ENCODE measurements at regions not wholly inside any gene's neighbourhood (a gene's known extent, or its start where the extent isn't known, plus 50 kb on each side); places are given as distances from the start of the nearest gene placed in this dataset.

DNA sequence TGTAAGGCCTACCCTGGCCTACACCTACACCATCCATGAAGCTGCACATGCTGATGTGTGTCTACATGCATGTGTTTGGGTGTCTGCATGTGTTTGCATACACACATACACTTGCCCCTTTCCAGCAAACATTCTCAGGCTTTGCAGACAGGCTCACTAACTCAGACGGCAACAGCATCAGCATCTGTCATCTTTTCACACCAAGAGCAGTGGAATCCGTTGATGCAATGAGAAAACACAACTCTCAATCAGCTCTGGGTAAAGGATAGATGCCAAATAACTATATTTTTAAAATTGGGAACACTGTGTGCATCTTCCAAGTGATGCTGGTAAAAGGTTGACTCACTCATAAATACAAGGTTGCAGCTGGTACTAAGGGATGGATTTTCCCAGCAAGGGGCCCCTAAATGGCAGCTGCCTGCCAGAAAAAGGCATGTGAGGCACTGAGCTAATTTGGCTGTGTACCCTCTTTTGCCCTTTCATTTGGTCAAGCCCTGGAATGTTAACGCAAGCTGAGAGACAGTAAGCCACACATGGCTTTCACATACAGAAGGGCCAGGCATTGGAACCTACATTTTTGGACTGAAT is 296.3 kb upstream of the NPSR1 start:
- Mint-ChIP-seq H3K27me3 (ENCODE audit: low read depth) (peaks cover 35% of the 10 kb centered on the region), H3K4me1 (peaks cover 11 to 22% of the 10 kb centered on the region in 2 experiments), H3K4me3 (no peak overlapping the region), H3K36me3 (ENCODE audit: insufficient read depth in 1 of 3, low read depth in 3 of 3) (no peaks in the 10 kb centered on the region; a peak in 1 of 7 replicates), H3K9me3 (no peaks in the 10 kb centered on the region; a peak in 1 of 5 replicates), H3K27ac (no peak overlapping the region)
- no peak overlapping the region for H2BK120ac ChIP-seq (ENCODE audit: low read depth, low read length, poor library complexity, severe bottlenecking)
- no peak overlapping the region for H3K4me2 ChIP-seq (ENCODE audit: insufficient read depth, insufficient read length, low read length)
- no peak overlapping the region for H2BK20ac ChIP-seq (ENCODE audit: low read depth, low read length, poor library complexity, severe bottlenecking)
- H3K23ac ChIP-seq (ENCODE audit: insufficient read length, low read depth, low read length), result no peak overlapping the region
- H3K14ac ChIP-seq (ENCODE audit: insufficient read depth, low read length), result no peak overlapping the region
- no peaks in the 10 kb centered on the region for H4K20me1 ChIP-seq (ENCODE audit: control insufficient read depth, insufficient read depth, insufficient read length)
- no peak for DNase-seq
- H3K4ac ChIP-seq (ENCODE audit: low read depth, low read length), result no peak overlapping the region
- no peaks in the 10 kb centered on the region for H3K23me2 ChIP-seq (ENCODE audit: insufficient read length, low read depth, low read length, poor library complexity, severe bottlenecking)
- no peak overlapping the region for H3K27ac ChIP-seq (ENCODE audit: insufficient read length, low read depth, low read length)
- no peak overlapping the region for H2AK5ac ChIP-seq (ENCODE audit: insufficient read length, low read length)
- H4K5ac ChIP-seq (ENCODE audit: insufficient read length, low read depth, low read length), result no peak overlapping the region
- H3K9me3 ChIP-seq (ENCODE audit: control insufficient read depth, low read depth, low read length), result no peaks in the 10 kb centered on the region
- no peak overlapping the region for H2BK15ac ChIP-seq (ENCODE audit: low read depth, low read length)
- no peak overlapping the region for H2BK12ac ChIP-seq (ENCODE audit: insufficient read length, low read depth, low read length)
- no peak overlapping the region for H3K18ac ChIP-seq (ENCODE audit: insufficient read length, low read depth, low read length)
- no peak overlapping the region for H3T11ph ChIP-seq (ENCODE audit: low read length)
- no CpG with 5 or more reads among the region's 3 CpGs for WGBS (ENCODE audit: extremely low coverage, insufficient read length, low lambda C conversion rate)
- no peak overlapping the region for H2AFZ ChIP-seq (ENCODE audit: low read length)
- no peaks in the 10 kb centered on the region for H3K79me1 ChIP-seq (ENCODE audit: insufficient read depth, low read depth, low read length, poor library complexity, severe bottlenecking)
- H3K27me3 ChIP-seq (ENCODE audit: insufficient read depth, low read length), result peaks cover 22% of the 10 kb centered on the region; the same call in 1 of the 2 replicates
- H3K9ac ChIP-seq (ENCODE audit: extremely low read depth, insufficient read length, low read length), result no peak overlapping the region
- no peak overlapping the region for H4K91ac ChIP-seq (ENCODE audit: insufficient read length, low read depth, low read length)
- TF ChIP-seq, protein P1, sequence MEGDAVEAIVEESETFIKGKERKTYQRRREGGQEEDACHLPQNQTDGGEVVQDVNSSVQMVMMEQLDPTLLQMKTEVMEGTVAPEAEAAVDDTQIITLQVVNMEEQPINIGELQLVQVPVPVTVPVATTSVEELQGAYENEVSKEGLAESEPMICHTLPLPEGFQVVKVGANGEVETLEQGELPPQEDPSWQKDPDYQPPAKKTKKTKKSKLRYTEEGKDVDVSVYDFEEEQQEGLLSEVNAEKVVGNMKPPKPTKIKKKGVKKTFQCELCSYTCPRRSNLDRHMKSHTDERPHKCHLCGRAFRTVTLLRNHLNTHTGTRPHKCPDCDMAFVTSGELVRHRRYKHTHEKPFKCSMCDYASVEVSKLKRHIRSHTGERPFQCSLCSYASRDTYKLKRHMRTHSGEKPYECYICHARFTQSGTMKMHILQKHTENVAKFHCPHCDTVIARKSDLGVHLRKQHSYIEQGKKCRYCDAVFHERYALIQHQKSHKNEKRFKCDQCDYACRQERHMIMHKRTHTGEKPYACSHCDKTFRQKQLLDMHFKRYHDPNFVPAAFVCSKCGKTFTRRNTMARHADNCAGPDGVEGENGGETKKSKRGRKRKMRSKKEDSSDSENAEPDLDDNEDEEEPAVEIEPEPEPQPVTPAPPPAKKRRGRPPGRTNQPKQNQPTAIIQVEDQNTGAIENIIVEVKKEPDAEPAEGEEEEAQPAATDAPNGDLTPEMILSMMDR (conservative IDR thresholded peaks at IDR 0.05), result no peak
- H3K56ac ChIP-seq (ENCODE audit: insufficient read length, low read depth, low read length), result no peak overlapping the region
- no peak overlapping the region for H2BK5ac ChIP-seq (ENCODE audit: insufficient read length, low read length)
- no peaks in the 10 kb centered on the region for H3K4me1 ChIP-seq (ENCODE audit: insufficient read depth, low read length)
- H4K8ac ChIP-seq (replicated peaks; ENCODE audit: insufficient read length, low read depth, low read length), result no peak overlapping the region
- no peaks in the 10 kb centered on the region for H3K79me2 ChIP-seq (ENCODE audit: insufficient read depth, low read length)

Measured in H9 (cell line).